ENCODE measurements at regions not wholly inside any gene's neighbourhood (a gene's known extent, or its start where the extent isn't known, plus 50 kb on each side); places are given as distances from the start of the nearest gene placed in this dataset.

- DNase-seq (ENCODE audit: low spot score): no peak
Measured at GRCh38 chr6:137269803-137270202, 50.6 kb upstream of the IFNGR1 start.

GRCh38 chr6:137269347-137269746, 50.2 kb upstream of the IFNGR1 start:
- no peak for DNase-seq (ENCODE audit: low spot score)
